Stomach (tissue), 8 donors: ENCODE measurements at regions not wholly inside any gene's neighbourhood (a gene's known extent, or its start where the extent isn't known, plus 50 kb on each side); places are given as distances from the start of the nearest gene placed in this dataset.
A peak's percentile ranks its signal among the peaks of the same experiment; 100 is the strongest.

Source experiments
- DNase-seq, 2 donors: peaks; one replicate each; pipeline versions ENCODE4 v3.0.0 to v3.0.0-alpha.2; 2013 to 2019
- H3K27ac ChIP-seq, 5 donors: fragments of 200-600 bp in 4 of 5; sonication (generic) in 4 of 5; one replicate each; pipeline ENCODE4 v1.5.1; 2013 to 2019; ENCODE audit warnings: mild to moderate bottlenecking in 1 of 5, moderate library complexity in 1 of 5
- H3K27me3 ChIP-seq, 3 donors: fragments of 200-600 bp; sonication (generic); one replicate each; pipeline ENCODE4 v1.5.1; 2017 to 2019; ENCODE audit warnings: mixed run types in 1 of 3
- H3K36me3 ChIP-seq, 4 donors: fragments of 200-600 bp; sonication (generic); 1 replicate in 3 of 4; 2 replicates in 1 of 4; pipeline ENCODE4 v1.5.1; 2016 to 2019
- H3K4me1 ChIP-seq, 4 donors: fragments of 200-600 bp; sonication (generic); one replicate each; pipeline ENCODE4 v1.5.1; 2016 to 2019
- H3K4me3 ChIP-seq, 4 donors: fragments of 200-600 bp; sonication (generic) in 3 of 4; one replicate each; pipeline ENCODE4 v1.5.1; 2016 to 2019; ENCODE audit warnings: mild to moderate bottlenecking in 1 of 4
- H3K9me3 ChIP-seq, 4 donors: fragments of 200-600 bp; sonication (generic); one replicate each; pipeline ENCODE4 v1.5.1; 2016 to 2019
- CTCF ChIP-seq, 7 experiments: fragments of 450-650 bp in 4 of 7; fragments of 200-600 bp in 3 of 7; sonication (generic) in 3 of 7; IDR thresholded peaks; one replicate each; pipeline ENCODE4 v1.5.1; 2016 to 2019; ENCODE audit warnings: antibody characterized with exemption in 7 of 7, control low read depth in 2 of 7, mild to moderate bottlenecking in 1 of 7
- EP300 ChIP-seq: sonication (generic); formaldehyde crosslinking; IDR thresholded peaks from one replicate; pipeline ENCODE4 v1.6.1; 2017; ENCODE audit warnings: antibody characterized with exemption
- POLR2A ChIP-seq, 4 donors: fragments of 450-650 bp; IDR thresholded peaks; one replicate each; pipeline ENCODE4 v1.6.1; 2016; ENCODE audit warnings: antibody characterized with exemption in 4 of 4, control low read depth in 2 of 4, mild to moderate bottlenecking in 1 of 4, moderate library complexity in 1 of 4
- POLR2AphosphoS5 ChIP-seq, 3 donors: sonication (generic); formaldehyde crosslinking; IDR thresholded peaks; one replicate each; pipeline ENCODE4 v1.6.1; 2016; ENCODE audit warnings: antibody characterized with exemption in 3 of 3
- WGBS, 5 donors: extraction: QIAGEN DNeasy Blood & Tissue Kit in 3 of 5; methylation state at CpG; one replicate each; pipeline versions ENCODE4 v1.1.5 to v1.1.7; 2013 to 2018; 5-methylcytosine and 5-hydroxymethylcytosine counted together
- intact Hi-C: fragments of 100-400 bp; cut with DNase I; formaldehyde crosslinking; loops from one replicate; pipeline ENCODE4 v1.15.1; 2023; ENCODE audit warnings: low total_unique reads
- donor health status: healthy with polysubstance abuse.
- donor health status: Bipolar disorder and iron deficiency.
- donor health status: healthy.

- WGBS, 5 donors = 57 to 85% (median 67%) methylated on average over 3 of the region's 3 CpGs
- H3K4me3 ChIP-seq = no peak overlapping the region
- no peaks in the 10 kb centered on the region for H3K36me3 ChIP-seq
- no peak overlapping the region for H3K27ac ChIP-seq
- TF ChIP-seq EP300 = no peak
- TF ChIP-seq POLR2A (IDR thresholded peaks at IDR 0.05) = no peak
- no peak for TF ChIP-seq CTCF (IDR thresholded peaks at IDR 0.05)
- no peak for TF ChIP-seq POLR2AphosphoS5 (IDR thresholded peaks at IDR 0.05)
- intact Hi-C loops = no loop called here
- no peaks in the 10 kb centered on the region for H3K9me3 ChIP-seq
- H3K4me1 ChIP-seq = no peaks in the 10 kb centered on the region
- no peak for DNase-seq
- no peaks in the 10 kb centered on the region for H3K27me3 ChIP-seq
Measured at GRCh38 chr2:19598971-19599370, 240.5 kb upstream of the OSR1 start.

- Histone ChIP-seq H3K4me3 (no peak overlapping the region), H3K27me3 (no peaks in the 10 kb centered on the region), H3K4me1 (no peaks in the 10 kb centered on the region), H3K36me3 (no peaks in the 10 kb centered on the region), H3K27ac (no peak overlapping the region), H3K9me3 (no peaks in the 10 kb centered on the region)
- DNase-seq = no peak
- TF ChIP-seq EP300 (no peak), POLR2AphosphoS5 (IDR thresholded peaks at IDR 0.05) (no peak)
- intact Hi-C loops = no loop called here
Measured at GRCh38 chr2:19592197-19592596, 233.8 kb upstream of the OSR1 start.

GRCh38 chr2:19589791-19590190, 231.4 kb upstream of the OSR1 start:
- DNase-seq = no peak
- H3K4me3 ChIP-seq = no peak overlapping the region
- H3K4me1 ChIP-seq = no peaks in the 10 kb centered on the region
- TF ChIP-seq POLR2A (IDR thresholded peaks at IDR 0.05) (no peak), CTCF (IDR thresholded peaks at IDR 0.05) (no peak), POLR2AphosphoS5 (IDR thresholded peaks at IDR 0.05) (no peak), EP300 (no peak)
- H3K27ac ChIP-seq = no peak overlapping the region
- H3K9me3 ChIP-seq = no peaks in the 10 kb centered on the region
- intact Hi-C loops = no loop called here
- H3K27me3 ChIP-seq = no peaks in the 10 kb centered on the region
- 75 to 86% (median 81%) methylated on average over 4 of the region's 4 CpGs for WGBS, 5 donors
- no peaks in the 10 kb centered on the region for H3K36me3 ChIP-seq

GRCh38 chr2:19580830-19581229, 222.4 kb upstream of the OSR1 start:
- no peaks in the 10 kb centered on the region for H3K9me3 ChIP-seq
- 52 to 73% (median 66%) methylated on average over 3 to 4 of the region's 4 CpGs for WGBS, 5 donors
- no peaks in the 10 kb centered on the region for H3K36me3 ChIP-seq
- no peak for DNase-seq
- H3K27ac ChIP-seq = no peak overlapping the region
- H3K4me3 ChIP-seq = no peak overlapping the region
- TF ChIP-seq POLR2A (IDR thresholded peaks at IDR 0.05) (no peak), EP300 (no peak)
- no peaks in the 10 kb centered on the region for H3K27me3 ChIP-seq
- intact Hi-C loops = no loop called here
- no peaks in the 10 kb centered on the region for H3K4me1 ChIP-seq

GRCh38 chr2:19580264-19580663, 221.8 kb upstream of the OSR1 start:
- peak in 1 of 2 donors; percentile 22 for DNase-seq
- 19 to 67% (median 34%) methylated on average over 1 of the region's 1 CpG for WGBS, 5 donors
- Histone ChIP-seq H3K4me1 (no peaks in the 10 kb centered on the region), H3K9me3 (no peaks in the 10 kb centered on the region), H3K4me3 (no peak overlapping the region), H3K27ac (no peak overlapping the region), H3K36me3 (no peaks in the 10 kb centered on the region), H3K27me3 (no peaks in the 10 kb centered on the region)
- intact Hi-C loops = no loop called here
- no peak for TF ChIP-seq CTCF (IDR thresholded peaks at IDR 0.05)

- Histone ChIP-seq H3K4me3 (no peak overlapping the region), H3K4me1 (peaks cover 0 to 5% (median 0%) of the 10 kb centered on the region in 4 donors), H3K36me3 (no peaks in the 10 kb centered on the region), H3K27me3 (no peaks in the 10 kb centered on the region), H3K27ac (no peak overlapping the region), H3K9me3 (no peaks in the 10 kb centered on the region)
- intact Hi-C loops = no loop called here
- TF ChIP-seq CTCF (IDR thresholded peaks at IDR 0.05) (no peak), POLR2A (IDR thresholded peaks at IDR 0.05) (no peak), POLR2AphosphoS5 (IDR thresholded peaks at IDR 0.05) (no peak), EP300 (no peak)
- 72 to 84% (median 77%) methylated on average over 3 of the region's 3 CpGs for WGBS, 5 donors
- DNase-seq = no peak
Measured at GRCh38 chr2:19579461-19579860, 221.0 kb upstream of the OSR1 start.
